Lower leg skin (tissue), 4 donors: ENCODE measurements at regions not wholly inside any gene's neighbourhood (a gene's known extent, or its start where the extent isn't known, plus 50 kb on each side); places are given as distances from the start of the nearest gene placed in this dataset.

Experiments
- DNase-seq, 2 donors: peaks; one replicate each; pipeline ENCODE4 v3.0.0-alpha.2; 2019; ENCODE audit warnings: low spot score in 2 of 2
- H3K4me3 ChIP-seq: fragments of 200-600 bp; sonication (generic); 2 replicates; pipeline ENCODE4 v1.5.1; 2017; ENCODE audit warnings: mild to moderate bottlenecking, low read depth; ENCODE audit not compliant: poor library complexity, severe bottlenecking
- CTCF ChIP-seq, 3 donors: fragments of 450-650 bp; IDR thresholded peaks; one replicate each; pipeline ENCODE4 v1.5.1; 2016; ENCODE audit warnings: antibody characterized with exemption in 3 of 3, mild to moderate bottlenecking in 3 of 3, moderate library complexity in 2 of 3
- POLR2A ChIP-seq, 2 donors: fragments of 450-650 bp; IDR thresholded peaks; one replicate each; pipeline ENCODE4 v1.6.1; 2016 to 2017; ENCODE audit warnings: antibody characterized with exemption in 2 of 2, mild to moderate bottlenecking in 1 of 2, moderate library complexity in 1 of 2
- WGBS, 2 donors: methylation state at CpG; one replicate each; pipeline ENCODE4 v1.1.5; 2018; 5-methylcytosine and 5-hydroxymethylcytosine counted together
- intact Hi-C: fragments of 100-400 bp; cut with DNase I; formaldehyde crosslinking; loops from one replicate; pipeline ENCODE4 v1.15.0; 2023; ENCODE audit warnings: low total_unique reads

DNA sequence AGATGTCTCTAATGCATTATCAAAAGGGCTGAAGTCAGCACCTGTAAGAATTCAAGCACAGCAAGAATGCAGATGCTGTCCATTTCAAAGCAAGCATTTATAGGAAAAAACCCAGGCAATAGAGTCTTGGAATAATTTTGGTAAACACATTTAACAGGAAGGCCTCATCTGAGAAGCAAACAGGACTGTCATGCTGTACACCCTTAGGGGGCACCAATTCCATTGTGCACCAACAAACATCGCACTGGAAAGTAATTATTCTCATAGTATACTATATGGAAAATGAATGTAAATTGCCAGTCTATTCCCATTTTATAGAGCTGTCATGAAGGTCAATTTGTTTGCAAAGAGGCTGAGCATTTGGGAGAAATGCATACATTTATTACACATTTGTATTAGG is 247.3 kb upstream of the SUCLG2 start:
- intact Hi-C loops: no loop called here
- WGBS, 2 donors: 81 to 86% methylated on average over 1 of the region's 1 CpG
- no peak for TF ChIP-seq POLR2A (IDR thresholded peaks at IDR 0.05)
- TF ChIP-seq CTCF (IDR thresholded peaks at IDR 0.05): no peak
- DNase-seq: no peak
- H3K4me3 ChIP-seq: no peak overlapping the region

- no peak overlapping the region for H3K4me3 ChIP-seq
- TF ChIP-seq CTCF (IDR thresholded peaks at IDR 0.05) (no peak), POLR2A (IDR thresholded peaks at IDR 0.05) (no peak)
- intact Hi-C loops: no loop called here
- 79 to 83% methylated on average over 1 of the region's 1 CpG for WGBS, 2 donors
- DNase-seq: no peak
Observed at GRCh38 chr3:67898916-67899315, 244.5 kb upstream of the SUCLG2 start.

- 63 to 72% methylated on average over 15 of the region's 15 CpGs for WGBS, 2 donors
- H3K4me3 ChIP-seq: no peak overlapping the region
- DNase-seq: no peak
- intact Hi-C loops: no loop called here
- TF ChIP-seq POLR2A (IDR thresholded peaks at IDR 0.05) (no peak), CTCF (IDR thresholded peaks at IDR 0.05) (no peak)
Observed at GRCh38 chr3:67897351-67898336, 243.2 kb upstream of the SUCLG2 start.

DNA sequence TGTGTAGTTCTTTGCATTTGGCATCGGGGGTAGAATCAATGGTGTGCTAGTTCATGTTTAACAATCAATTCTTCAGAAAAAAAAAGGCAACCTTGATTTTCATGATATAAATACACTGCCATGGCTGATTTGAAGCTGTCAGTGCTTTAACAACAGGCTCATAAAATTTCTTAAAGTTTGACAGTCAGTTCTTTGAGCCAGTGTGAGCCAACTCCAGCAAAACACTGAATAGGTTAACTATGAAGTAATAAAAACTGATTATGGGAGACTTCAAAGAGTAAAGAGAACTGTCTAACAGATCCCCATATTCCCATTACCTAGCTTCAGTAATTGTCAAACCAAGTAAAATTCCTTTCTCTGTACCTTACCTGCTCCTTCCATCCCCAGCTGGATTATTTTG is 241.7 kb upstream of the SUCLG2 start:
- TF ChIP-seq POLR2A (IDR thresholded peaks at IDR 0.05) (no peak), CTCF (IDR thresholded peaks at IDR 0.05) (no peak)
- 58 to 78% methylated on average over 1 of the region's 1 CpG for WGBS, 2 donors
- DNase-seq: no peak
- H3K4me3 ChIP-seq: no peak overlapping the region
- intact Hi-C loops: no loop called here

DNA sequence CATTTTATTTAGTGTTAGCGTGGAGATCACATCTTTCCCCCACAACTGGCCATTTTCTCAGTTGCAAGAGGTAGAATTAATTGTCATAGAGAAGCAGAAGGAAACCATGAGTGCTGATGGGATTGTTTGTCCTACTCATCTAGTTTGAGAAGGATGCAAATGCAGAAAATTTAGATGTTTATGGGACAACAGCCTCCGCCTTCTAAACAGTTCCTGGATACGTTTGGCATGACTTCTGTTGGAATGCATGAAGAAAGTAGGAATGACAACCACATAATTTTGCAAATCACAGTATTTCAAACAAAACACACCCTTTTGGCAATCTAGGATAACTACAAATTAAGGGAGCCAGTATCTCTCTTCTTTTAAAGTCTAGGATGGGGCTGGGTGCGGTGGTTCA is 240.1 kb upstream of the SUCLG2 start:
- intact Hi-C loops: no loop called here
- TF ChIP-seq CTCF (IDR thresholded peaks at IDR 0.05): no peak
- TF ChIP-seq POLR2A (IDR thresholded peaks at IDR 0.05): no peak
- no peak overlapping the region for H3K4me3 ChIP-seq
- 77 to 85% methylated on average over 4 of the region's 4 CpGs for WGBS, 2 donors
- no peak for DNase-seq
